ENCODE measurements at regions not wholly inside any gene's neighbourhood (a gene's known extent, or its start where the extent isn't known, plus 50 kb on each side); places are given as distances from the start of the nearest gene placed in this dataset.
A peak's percentile ranks its signal among the peaks of the same experiment; 100 is the strongest.

- CTCF ChIA-PET (ENCODE audit: partially characterized antibody), result interaction anchor here (0.6 to 3.7 kb wide), 46 partner anchors 8 to 367 kb away, joined by 3 to 28 read pairs (median 6); no protein-coding TSS in a partner anchor
- Histone ChIP-seq H3K56ac (replicated peaks; ENCODE audit: insufficient read length, low read depth, low read length) (no peak overlapping the region), H2BK120ac (replicated peaks; ENCODE audit: low read depth, low read length) (no peak overlapping the region), H2BK5ac (ENCODE audit: low read depth, low read length) (no peak overlapping the region), H3K4me3 (ENCODE audit: extremely low read depth in 1 of 4, insufficient read depth in 2 of 4, low read depth in 3 of 4, low read length in 4 of 4) (no peak overlapping the region), H4K5ac (ENCODE audit: insufficient read length, low read depth, low read length) (no peak overlapping the region), H4K8ac (ENCODE audit: extremely low read depth, insufficient read depth, low read length) (no peak overlapping the region; the same call in 1 of the 2 replicates), H3K36me3 (ENCODE audit: control insufficient read depth in 2 of 4, insufficient read depth in 4 of 4, low read length in 3 of 4) (no peaks in the 10 kb centered on the region), H2AFZ (ENCODE audit: low read length) (no peak overlapping the region), H3K18ac (ENCODE audit: extremely low read depth, low read length) (peak overlapping the region; percentile 68; the same call in 1 of the 2 replicates), H3K4me1 (replicated peaks in 1 of 4; ENCODE audit: control insufficient read depth in 3 of 4, insufficient read depth in 4 of 4, low read length in 3 of 4) (peaks cover 2 to 15% (median 9%) of the 10 kb centered on the region in 4 experiments), H3K27ac (ENCODE audit: low read depth, low read length) (no peak overlapping the region), H3K9ac (replicated peaks in 1 of 4; ENCODE audit: extremely low read depth in 1 of 4, low read depth in 3 of 4, low read length in 3 of 4) (no peak overlapping the region; a peak in 1 of 7 replicates), H3K79me2 (ENCODE audit: control insufficient read depth in 1 of 2, insufficient read depth in 2 of 2, low read length in 2 of 2) (no peaks in the 10 kb centered on the region), H3K4me2 (ENCODE audit: insufficient read depth in 1 of 2, low read depth in 2 of 2, low read length in 2 of 2) (no peak overlapping the region), H2BK15ac (ENCODE audit: low read length) (no peak overlapping the region), H3K79me1 (ENCODE audit: low read depth, low read length) (no peaks in the 10 kb centered on the region), H3K23me2 (ENCODE audit: low read depth, low read length) (no peaks in the 10 kb centered on the region), H3K9me3 (ENCODE audit: insufficient read depth in 2 of 2, low read depth in 1 of 2, low read length in 1 of 2) (no peaks in the 10 kb centered on the region), H3K4ac (replicated peaks; ENCODE audit: insufficient read length, low read depth, low read length) (no peak overlapping the region), H3K14ac (ENCODE audit: insufficient read length) (no peak overlapping the region), H3K27me3 (replicated peaks in 1 of 4; ENCODE audit: control insufficient read depth in 3 of 4, extremely low read depth in 1 of 4, insufficient read depth in 3 of 4, low read length in 3 of 4) (peaks cover 0 to 3% (median 0%) of the 10 kb centered on the region in 4 experiments; a peak in 3 of 7 replicates), H4K20me1 (replicated peaks in 1 of 2; ENCODE audit: control insufficient read depth in 1 of 2, insufficient read depth in 2 of 2, low read length in 2 of 2) (no peaks in the 10 kb centered on the region), H2BK20ac (ENCODE audit: low read length) (no peak overlapping the region), H2AK5ac (ENCODE audit: low read depth, low read length) (no peak overlapping the region; the same call in 1 of the 2 replicates), H4K91ac (replicated peaks; ENCODE audit: insufficient read length, low read length) (no peak overlapping the region), H3K23ac (ENCODE audit: insufficient read length) (no peak overlapping the region), H2BK12ac (ENCODE audit: low read depth, low read length) (no peak overlapping the region; the same call in 1 of the 2 replicates)
- DNase-seq (ENCODE audit: low read depth in 1 of 2, low spot score in 2 of 2) (no peak), FAIRE-seq (no peak)
- POLR2A ChIA-PET (ENCODE audit: partially characterized antibody), result interaction anchor here (1.7 kb wide), 1 partner anchor 10 kb away, joined by 4 read pairs; no protein-coding TSS in a partner anchor
- WGBS, 2 experiments (ENCODE audit: extremely low coverage in 1 of 2, insufficient coverage in 1 of 2, insufficient read length in 1 of 2, insufficient replicate concordance in 2 of 2, low coverage in 1 of 2, low lambda C conversion rate in 2 of 2, missing lambda C conversion rate in 1 of 2), result 80% methylated on average over 3 of the region's 3 CpGs; no CpG with 5 or more reads in 1 of the 2 experiments
- no peak for TF ChIP-seq SP2 (IDR thresholded peaks at IDR 0.05; ENCODE audit: low read length)
- no peak for TF ChIP-seq ATF2 (IDR thresholded peaks at IDR 0.05; ENCODE audit: low read length)
- no peak for TF ChIP-seq CHD2 (IDR thresholded peaks at IDR 0.05; ENCODE audit: low read length)
- no peak for TF ChIP-seq EGR1 (IDR thresholded peaks at IDR 0.05; ENCODE audit: borderline replicate concordance, low read depth, low read length)
- no peak for TF ChIP-seq ATF3 (IDR thresholded peaks at IDR 0.05; ENCODE audit: insufficient read depth, low read depth, low read length)
- TF ChIP-seq KDM1A (IDR thresholded peaks at IDR 0.05; ENCODE audit: borderline replicate concordance, low read length), result no peak
- TF ChIP-seq YY1 (IDR thresholded peaks at IDR 0.05; ENCODE audit: low read depth, low read length), result no peak
- TF ChIP-seq RFX5 (IDR thresholded peaks at IDR 0.05; ENCODE audit: borderline replicate concordance, low read depth, low read length), result no peak
- TF ChIP-seq CEBPB (IDR thresholded peaks at IDR 0.05; ENCODE audit: low read depth, low read length), result no peak
- no peak for TF ChIP-seq SRF (IDR thresholded peaks at IDR 0.05; ENCODE audit: low read depth, low read length)
- TF ChIP-seq TEAD4 (IDR thresholded peaks at IDR 0.05; ENCODE audit: low read depth, low read length), result no peak
- TF ChIP-seq HDAC6 (IDR thresholded peaks at IDR 0.05; ENCODE audit: low read depth, low read length), result no peak
- no peak for TF ChIP-seq HDAC2 (IDR thresholded peaks at IDR 0.05; ENCODE audit: borderline replicate concordance in 1 of 2, low read depth in 2 of 2, low read length in 2 of 2)
Measured at GRCh38 chr1:22275167-22275566, 132.3 kb upstream of the WNT4 start.

Data from H1 (cell line).